HG03558 (cell line): ENCODE measurements at regions not wholly inside any gene's neighbourhood (a gene's known extent, or its start where the extent isn't known, plus 50 kb on each side); places are given as distances from the start of the nearest gene placed in this dataset.

Experiments used
- ATAC-seq: cut with Tn5 transposase; IDR thresholded peaks from one replicate; pipeline ENCODE4 v1.9.1; 2021; ENCODE audit warnings: moderate number of reproducible peaks; ENCODE audit not compliant: unreplicated experiment; ENCODE audit errors: extremely low read depth

DNA sequence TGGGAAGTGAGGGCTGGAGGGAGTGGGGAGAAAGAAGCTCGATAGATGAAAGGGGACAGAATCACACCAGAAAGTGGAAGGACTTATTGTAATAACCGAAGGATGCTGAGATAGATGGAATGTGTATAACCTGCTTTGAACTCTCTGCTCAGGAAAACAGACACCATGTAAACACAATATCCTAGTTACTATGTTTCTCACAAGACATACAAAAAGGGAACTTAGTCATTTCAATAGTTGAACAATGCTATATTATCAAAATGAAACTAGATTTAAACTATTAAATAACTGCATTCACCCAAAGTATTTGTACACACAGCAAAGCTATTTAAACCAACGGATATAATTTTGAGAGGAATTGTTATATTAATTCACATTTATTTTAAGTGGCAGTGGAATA lies 108.3 kb upstream of the GADL1 start:
- no peak for ATAC-seq

DNA sequence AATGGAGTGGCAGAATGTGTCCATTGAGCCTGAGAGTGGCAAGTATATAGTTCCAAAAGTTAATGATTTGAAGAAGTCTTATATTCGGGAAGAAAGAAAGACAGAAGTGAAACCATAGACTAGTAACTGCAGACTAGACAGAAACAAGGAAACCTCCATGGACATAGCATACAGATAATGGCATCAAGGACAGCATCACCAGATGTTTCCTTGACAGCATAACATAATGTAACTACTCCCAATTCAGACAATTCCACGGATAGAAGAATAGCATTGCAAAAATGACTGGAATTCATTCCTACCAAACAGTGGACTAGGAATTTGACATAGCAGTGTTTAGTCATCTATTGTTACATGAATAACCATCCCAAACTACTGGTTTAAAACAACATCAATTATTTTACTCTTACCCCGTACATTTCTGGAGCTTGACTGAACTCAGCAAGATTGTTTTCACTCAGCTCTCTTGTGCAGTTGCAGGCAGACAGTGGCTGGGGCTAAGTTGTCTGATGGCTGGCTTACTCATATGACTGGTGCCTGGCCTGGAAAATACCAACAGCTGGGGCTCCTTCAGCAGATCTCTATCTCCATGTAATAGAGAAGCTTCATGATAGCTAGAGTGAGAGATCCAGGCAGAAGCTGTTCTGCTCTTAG lies 109.7 kb upstream of the GADL1 start:
- ATAC-seq = peak; percentile 70

DNA sequence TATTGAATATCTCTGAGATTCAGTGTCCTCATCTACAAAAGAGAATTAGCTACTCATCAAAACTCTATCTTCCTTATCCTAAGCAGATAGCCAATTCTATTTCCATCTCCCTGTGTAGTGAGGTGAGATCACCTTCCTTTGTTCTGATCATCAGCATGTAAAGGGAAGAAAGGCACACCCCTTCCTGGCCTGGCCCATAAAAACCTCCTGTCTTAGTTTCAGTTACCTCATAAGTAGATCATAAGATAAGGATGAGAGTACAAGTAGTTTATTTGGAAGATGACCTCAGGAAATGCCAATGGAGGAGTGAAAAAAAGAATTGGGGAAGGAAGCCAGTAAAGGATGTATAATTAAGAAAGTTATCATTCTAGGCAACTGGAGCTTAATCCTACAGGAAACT lies 114.5 kb upstream of the GADL1 start:
- ATAC-seq = no peak

DNA sequence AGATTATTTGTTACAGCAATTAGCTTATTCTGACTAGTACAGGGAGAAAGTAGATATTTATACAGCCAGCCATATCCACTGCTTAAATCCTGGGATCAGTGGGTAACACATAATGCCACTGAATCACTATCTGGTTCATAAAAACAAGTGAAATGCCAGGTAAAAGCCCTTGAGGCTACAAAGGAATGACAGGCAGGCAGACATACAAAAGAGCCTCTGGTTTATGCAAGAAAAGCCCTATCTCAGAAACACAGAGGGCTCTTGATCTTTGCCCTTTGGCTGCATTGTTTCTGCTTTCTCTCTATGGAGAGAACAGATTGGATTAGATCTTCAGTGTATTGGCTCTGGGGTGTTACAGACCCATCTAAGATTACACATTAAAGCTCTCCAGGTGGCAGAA lies 115.4 kb upstream of the GADL1 start:
- ATAC-seq = no peak

DNA sequence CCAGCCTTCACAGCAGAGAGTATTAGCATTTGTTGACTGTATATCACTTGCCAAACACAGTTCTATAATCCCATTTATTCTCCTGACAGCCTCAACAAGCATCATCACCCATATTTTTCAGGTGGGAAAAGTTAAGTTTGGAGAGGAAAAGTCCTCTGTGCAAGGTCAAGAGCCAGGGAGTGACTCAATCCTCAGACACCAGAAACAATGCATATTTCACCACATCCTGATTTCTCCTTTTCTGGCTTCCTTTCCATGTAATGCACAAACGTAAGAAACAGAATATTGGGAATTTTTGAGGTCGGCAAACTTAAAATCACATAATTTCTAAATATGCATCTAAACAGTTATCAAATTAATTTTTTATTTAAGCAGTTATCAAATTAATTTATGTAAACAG lies 116.0 kb upstream of the GADL1 start:
- no peak for ATAC-seq

DNA sequence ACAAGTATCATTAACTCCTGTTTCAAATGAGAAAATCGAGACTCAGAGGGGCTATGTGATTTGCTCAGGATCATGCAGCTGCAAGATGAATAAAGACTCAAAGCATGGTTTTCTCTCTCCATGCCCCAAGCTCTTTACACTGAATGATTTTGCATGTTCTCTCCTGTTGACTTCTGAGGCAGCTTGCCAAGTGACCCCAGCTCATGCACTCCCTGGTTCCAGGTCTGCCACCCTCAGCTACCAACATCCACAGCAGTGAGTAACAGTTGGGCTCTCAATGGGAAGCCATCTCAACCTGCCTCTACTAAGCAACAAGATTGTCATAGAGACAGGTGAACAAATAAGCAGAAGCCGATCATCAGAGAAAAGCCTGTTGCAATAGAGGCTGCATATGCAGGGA lies 116.9 kb upstream of the GADL1 start:
- ATAC-seq = no peak

DNA sequence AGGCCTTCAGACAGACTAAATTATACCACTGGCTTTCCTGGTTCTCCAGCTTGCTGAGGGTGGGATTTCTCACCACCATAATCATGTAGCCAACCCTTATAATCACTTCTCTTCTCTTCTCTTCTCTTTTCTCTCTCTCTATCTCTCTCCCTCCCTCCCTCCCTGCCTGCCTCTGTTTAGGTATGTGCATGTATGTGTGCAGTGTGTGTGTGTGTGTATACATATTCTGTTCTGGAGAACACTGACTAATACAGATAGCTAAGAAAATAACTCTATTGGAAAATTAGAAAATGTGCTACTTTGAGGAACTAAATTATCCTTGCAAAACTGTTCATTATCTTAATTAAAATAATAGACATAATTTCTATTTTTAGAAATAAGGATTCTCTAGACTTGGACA lies 118.6 kb upstream of the GADL1 start:
- no peak for ATAC-seq

DNA sequence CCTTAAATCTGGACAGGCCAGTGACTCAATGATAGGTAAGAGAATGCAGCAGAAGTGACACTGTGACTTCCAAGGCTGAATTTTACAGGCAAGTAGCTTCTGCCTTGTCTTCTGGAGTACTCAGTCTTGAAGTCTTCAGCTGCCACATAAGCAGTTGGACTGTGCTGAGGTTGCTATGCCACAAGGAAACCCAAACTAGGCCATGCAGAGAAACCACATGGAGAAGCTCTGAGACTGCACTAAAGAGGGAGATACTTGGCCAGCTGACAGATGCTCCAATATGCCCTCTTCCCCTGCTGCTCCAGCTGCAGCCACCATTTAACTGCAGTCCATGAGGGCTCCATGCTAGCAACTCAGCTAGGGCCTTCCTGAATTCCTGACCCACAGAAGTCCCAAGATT lies 119.4 kb upstream of the GADL1 start:
- ATAC-seq = no peak

DNA sequence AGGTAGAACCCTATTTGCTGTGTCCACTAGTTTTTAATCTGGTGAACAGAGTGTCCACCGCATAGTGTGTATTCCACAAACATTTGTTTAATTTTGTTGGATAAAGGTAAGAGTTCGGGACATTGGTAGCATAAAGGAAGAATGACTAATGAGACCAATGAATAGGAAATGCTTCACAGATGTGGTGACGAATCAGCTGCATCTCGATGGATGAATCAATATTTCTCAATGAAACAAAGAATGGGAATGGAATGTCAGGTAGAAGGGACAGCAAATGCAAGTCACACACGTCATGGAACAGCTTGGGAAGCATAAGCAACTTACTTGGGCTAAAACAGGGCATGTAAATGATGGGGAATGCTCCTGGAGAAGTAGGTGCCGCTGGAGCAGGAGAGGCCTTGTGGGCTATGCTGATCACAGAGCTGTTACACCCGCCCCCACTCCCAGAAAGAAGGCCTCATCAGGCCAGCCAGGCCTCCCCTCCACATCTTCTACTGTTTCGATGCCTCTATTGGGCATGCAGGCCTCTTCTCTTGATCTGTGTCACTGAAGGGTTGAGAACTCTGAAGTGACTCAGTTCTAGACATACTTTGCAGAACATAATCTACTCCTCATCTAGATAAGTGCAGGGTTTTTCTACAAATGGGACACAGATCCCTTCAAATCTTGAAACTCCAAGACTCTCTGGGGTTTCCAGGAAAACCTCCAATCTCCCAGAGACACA lies 120.0 kb upstream of the GADL1 start:
- ATAC-seq = no peak

DNA sequence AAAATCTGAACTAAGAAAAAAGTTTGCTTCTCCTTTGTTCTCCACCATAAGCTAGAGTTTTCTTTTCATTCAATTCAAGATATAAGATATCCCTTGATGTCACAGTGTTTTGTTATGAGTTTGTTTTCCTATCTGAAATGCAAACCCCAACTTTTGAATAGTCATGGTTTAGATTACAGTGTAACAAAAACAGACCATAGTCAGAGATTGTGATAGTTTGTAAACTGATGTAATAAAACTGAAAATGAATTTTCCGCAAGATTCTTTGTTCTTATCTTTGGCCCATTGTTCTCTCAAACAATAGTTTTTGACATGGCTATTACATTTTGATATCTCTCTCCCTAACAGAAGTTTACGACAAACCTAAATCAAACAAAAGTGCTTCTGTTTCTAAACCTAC lies 121.7 kb upstream of the GADL1 start:
- no peak for ATAC-seq

DNA sequence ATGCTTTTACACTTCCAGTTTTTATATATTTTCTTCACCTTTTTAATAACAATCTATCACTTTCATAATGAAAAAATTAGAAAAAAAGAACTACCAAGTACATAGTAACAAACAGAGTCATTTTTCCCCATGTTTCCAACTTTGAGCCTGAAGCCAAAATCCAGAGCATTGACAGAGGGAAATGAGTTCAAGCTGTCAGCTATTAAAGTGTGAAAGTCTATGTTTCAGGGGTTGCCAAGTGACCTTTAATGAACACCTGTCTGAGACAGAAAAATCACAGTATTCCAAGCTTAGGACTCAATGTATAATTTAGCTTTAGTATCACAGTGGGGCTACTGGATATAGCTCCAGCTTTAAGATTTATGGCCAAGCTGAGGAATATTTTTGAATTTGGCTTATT lies 128.3 kb upstream of the GADL1 start:
- no peak for ATAC-seq

DNA sequence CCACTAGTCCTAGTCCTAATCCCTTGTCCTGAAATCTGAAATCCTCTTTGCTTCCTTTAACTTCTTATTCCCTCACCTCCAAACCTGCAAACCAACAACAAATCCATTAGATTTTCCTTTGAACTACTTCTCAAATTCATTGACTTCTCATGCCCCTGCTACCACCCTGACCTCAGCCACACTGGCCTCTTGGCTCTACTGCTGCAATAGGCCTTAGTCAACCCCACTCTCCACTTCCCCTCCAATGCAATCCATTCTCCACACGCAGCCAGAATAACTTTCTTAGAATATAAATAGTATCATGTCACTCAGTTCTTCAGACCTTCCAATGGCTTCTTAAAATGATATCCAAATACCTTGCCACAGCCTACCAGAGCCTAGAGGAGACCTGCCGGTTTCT lies 131.1 kb upstream of the GADL1 start:
- ATAC-seq = no peak

DNA sequence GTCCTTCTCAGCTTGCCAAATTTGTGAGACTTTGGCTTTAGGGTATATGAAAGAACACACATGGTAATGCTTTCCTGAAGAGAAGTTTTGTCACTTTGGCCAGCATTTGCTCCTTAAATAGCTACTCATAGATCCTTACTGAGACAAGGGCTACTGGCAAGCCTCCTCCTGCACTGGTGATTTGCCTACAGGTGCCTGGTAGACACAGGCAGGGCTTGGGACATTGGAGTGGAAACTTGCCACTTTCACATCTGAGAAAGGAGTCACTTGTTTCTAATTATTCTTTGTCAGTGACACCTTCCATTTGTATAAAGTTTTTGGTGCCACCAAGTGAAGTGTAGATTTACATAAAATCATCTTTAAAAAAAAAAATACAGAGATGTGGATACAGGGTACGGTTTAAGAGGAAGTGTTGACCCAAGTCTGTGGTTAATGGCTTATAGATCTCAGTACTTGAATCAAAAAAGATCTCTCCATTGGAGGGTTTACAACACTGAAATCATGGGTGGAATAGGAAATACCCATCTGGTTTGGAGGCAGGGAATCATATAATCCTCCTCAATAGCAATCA lies 132.8 kb upstream of the GADL1 start:
- no peak for ATAC-seq

DNA sequence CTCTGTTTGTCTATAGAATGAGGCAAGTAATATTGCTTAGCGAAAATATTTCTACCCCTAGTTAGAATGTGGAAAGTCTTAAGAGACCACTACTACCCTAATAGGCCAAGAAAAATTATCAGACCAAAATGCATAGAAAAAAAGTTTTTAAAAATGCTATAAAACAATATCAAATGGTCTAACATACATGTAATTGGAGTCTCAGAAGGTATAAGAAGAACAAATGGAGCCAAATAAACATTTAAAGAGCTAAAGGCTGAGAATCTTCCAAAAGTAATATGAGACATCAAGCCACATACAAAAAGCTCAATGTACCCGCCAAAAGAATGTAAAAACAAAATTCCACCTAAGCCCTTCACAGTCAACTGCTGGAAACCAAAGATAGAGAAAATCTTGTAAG lies 133.5 kb upstream of the GADL1 start:
- no peak for ATAC-seq

DNA sequence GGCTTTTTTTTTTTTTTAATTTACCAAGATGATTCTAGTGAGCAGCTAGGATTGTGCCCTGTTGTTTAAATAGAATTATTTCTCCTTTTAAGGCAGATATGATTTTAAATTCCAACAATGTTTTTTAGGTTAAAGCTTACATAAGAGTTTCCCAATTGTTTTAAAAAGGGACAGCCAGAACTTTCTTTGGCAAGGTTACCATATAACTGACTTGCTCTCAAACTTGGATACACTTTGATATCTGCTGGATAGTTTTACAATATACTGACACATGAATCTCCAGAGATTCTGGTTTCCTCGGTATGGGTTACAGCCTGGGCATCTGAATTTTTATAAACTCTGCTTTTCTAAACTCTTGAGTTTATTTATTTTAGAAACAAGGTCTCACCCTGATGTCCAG lies 134.3 kb upstream of the GADL1 start:
- no peak for ATAC-seq

DNA sequence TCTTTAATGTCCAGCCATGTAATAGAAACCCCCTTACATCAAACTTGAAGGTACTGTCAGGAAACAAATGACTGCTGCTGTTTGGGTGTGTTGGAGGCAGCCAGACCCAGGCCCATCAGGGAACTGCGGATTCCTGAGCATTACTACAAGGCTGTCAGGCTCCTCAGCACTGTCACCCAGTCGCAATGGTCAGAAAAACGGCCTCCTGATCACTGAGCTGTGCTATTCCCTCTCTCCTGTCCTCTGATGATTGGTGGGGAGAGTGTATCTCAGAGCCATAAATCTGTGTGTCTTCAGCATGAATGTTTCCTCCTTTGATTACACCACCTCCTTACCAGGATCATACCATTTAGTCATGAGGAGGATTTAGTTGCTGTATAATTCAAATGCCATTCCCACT lies 135.2 kb upstream of the GADL1 start:
- ATAC-seq = no peak

DNA sequence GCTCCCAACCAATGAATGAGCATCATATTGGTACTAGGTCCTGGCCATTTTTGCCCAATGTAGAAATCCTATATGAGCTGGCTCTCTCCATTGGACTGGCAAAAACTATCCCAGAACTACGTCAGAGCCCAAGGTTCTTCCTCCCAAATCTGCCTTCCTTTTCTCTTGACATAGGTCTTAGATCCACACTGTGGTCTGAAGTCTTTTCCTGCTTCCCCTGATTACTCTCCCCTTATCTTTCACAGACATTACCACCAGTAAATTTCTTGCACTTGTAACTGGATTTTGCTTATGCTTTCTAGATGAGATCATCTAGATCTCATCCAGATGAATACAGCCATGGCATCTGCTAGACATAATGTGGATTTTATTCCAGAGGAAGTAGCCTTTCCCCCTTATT lies 141.2 kb upstream of the GADL1 start:
- ATAC-seq = no peak

DNA sequence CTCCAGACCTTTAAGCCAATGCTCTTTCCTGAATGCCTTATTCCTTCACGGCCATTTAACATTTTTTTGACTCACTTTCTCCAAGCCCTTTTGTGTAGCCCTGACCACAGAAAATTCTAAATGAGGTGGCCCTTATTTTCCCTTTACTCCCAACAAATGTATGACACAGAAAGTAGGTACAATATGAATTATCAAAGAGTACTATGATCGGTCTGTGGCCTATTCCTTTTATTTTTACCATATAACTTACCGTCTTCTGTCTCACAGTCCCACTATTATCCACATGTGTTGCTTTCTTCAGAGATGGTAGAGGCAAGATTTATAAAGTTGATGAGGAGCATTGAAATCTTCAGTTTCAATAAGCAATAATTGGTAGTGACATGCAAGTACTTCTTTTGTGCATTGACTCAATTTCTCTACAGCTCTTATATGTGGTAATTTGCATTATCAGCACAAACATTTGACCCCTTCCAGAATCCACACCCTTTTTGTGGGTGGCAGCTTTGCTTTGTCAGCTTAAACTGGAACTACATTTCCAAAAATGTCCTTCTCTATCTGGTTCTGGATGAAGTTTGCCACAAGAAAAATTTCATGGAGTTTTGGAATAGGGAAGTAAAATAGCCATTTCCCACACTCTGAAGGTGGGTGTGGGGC lies 143.8 kb upstream of the GADL1 start:
- ATAC-seq = no peak

DNA sequence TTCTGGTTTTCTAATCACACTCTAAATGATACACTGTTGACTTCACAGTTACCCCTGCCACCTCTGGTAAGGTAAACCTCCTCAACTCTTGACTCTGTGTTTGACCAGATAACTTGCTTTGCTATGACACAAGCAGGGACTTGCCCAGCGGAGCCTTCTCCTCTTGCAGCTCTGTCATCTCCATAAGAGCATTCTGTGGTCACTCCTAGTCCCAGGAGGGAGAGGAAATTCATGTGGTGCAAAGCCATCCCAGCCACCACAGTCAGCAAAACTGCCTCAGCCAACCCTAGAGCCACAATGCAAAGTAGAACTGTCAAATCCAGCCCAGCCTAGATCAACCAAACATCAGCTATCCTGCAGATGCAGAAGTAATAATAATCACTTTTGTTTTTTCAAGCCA lies 144.7 kb upstream of the GADL1 start:
- no peak for ATAC-seq

DNA sequence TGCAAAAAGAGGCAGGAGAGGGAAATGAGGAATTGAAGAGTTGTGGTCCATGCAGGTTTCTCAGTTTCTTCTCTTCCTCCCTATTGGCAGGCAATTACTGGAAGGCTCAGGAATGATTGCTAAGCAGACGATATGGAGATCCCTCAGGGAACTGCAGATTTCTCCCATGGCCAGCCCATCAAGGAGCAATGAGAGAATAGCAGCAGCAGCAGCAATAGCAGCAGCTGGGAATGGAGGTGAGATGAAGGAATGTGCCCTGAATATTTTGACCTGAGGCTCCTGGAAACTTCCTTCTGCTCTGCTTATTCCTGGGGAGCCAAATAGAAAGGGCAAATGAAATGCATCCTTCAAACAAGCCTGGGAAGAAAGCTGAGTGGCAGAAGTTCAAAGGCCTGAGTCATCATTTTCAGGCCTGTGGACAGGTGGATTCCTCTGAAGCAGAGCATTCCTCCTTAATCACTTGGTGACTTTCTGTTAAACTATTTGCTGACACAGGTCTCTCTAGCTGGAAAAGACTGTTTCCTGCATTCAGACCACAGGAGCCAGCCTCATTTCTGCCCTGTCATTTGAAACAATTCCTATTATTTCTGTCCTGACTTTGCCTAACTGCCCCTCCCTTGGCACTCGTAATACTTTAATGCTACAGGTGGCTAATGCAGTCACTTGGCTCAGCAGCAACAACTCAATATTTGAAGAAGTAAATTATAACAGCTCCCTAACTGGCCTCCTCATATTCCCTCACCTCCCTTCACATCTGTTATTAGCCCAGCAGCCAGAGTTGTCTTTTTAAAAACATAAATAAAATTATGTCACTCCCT lies 146.9 kb upstream of the GADL1 start:
- ATAC-seq = no peak
